HG02798 (cell line): ENCODE measurements at regions not wholly inside any gene's neighbourhood (a gene's known extent, or its start where the extent isn't known, plus 50 kb on each side); places are given as distances from the start of the nearest gene placed in this dataset.
A peak's percentile ranks its signal among the peaks of the same experiment; 100 is the strongest.
"Not testable (repeated sequence)": the region's sequence is repeated elsewhere in the genome, so short reads cannot be mapped to it uniquely, and the experiment has no call there.

Source experiments
- ATAC-seq: cut with Tn5 transposase; IDR thresholded peaks from one replicate; pipeline ENCODE4 v1.9.1; 2021; ENCODE audit warnings: mild to moderate bottlenecking; ENCODE audit not compliant: unreplicated experiment, poor library complexity

DNA sequence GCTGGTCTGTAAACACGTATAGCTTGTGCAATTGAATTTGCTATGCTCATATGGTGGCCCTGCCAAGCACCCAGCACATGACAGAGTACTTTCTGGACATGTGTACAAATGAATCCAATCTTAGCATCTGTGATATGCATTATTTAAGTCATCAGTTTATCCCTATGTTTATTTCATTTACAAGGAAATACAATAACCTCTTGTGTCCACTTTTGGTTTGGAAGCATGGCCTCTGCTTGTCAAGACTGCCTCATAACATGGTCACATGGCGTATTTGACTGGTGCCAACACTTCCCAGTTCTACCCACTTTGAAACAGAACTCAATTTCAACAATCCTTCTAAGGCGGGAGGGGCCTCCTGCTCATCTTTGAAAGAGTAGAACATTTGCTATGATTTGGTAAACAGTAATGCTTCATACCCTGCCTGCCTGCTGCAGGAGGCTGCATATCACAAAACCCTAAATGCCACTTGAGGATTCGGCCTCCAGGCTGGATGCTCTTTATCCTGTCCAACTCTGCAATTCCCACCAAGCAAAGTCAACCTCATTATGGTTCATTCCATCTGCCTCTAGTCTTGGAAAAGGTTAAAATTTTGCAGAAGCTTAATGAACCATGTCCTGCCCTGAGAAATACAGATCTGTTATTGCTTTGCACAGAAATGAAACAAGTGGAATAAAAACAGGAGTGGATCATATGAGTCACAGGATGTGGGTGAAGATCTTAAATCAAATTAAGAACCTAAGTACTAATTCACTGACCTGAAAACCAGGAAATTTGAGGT, 151.3 kb downstream of the CYSLTR2 start:
- no peak for ATAC-seq

DNA sequence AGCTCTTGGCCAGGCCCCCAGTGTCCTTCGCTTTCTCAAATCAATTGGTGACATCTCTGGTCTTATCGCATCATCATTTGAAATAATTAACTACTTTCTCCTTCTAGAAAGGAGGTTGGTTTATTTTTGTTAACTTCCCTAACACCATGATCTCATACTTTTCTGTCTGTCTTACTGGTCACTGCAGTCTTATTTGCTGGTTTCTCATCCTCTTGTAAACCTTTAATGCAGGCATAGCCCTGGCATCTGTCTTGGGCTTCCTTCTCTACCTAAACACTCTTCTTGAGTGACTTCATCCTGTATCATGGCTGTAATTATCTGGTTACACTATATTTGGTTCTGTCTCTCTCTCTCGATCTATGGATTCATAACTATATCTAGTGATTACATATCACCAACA, 152.8 kb downstream of the CYSLTR2 start:
- no peak for ATAC-seq

DNA sequence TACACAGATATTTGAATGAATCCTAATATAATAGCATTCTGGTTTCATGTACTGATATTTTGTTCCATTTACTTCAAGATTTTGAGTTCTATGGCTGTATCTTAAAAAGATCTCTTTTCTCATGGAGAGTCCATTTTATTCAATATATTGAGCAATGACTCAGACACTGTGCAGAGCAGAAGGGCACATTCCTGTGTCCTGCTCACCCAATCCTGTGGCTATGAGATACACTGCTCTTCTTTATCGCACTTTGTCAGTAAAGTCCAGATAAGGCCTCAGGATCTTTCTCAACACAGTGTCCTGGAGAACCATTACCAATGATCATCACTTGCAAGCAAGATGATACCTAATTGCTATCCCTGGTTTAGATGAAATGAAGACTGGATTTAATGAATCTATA, 155.0 kb downstream of the CYSLTR2 start:
- no peak for ATAC-seq

DNA sequence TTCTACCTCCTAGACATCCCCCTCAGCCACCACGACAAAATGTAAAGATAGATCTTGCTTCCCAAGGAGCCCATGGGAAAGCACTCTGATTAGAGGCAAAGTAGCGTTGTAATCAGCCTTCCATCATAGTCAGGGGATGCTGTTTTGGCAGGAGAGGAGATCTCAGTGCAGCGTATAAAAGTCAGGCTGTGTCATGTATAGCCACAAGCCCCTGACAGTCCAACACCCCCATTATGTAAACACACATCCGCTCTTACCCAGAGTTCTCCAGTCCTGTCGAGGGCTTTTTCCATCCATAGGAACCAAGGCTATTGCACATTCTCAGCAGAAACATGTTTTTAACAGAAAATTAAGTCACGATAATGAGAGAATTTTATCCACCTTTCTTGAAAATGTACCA, 156.3 kb downstream of the CYSLTR2 start:
- no peak for ATAC-seq

DNA sequence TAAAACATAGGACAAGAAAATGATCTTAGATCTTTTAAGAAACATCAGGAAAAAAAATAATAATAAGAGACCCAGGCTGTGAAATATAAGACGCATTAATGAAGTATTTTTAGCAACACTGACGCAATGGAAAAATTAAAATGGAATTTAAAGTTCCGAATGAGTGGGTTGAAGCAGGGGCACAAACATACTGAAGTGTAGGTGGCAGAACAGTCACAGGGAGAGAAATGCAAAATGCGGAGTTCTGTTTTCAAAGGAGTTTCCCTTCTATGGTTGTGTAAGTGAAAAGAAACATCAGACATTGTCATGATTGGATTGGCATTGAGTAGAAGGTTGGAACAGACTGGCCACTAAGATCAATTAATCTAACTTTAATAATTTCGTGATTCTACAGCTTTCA, 159.8 kb downstream of the CYSLTR2 start:
- no peak for ATAC-seq

DNA sequence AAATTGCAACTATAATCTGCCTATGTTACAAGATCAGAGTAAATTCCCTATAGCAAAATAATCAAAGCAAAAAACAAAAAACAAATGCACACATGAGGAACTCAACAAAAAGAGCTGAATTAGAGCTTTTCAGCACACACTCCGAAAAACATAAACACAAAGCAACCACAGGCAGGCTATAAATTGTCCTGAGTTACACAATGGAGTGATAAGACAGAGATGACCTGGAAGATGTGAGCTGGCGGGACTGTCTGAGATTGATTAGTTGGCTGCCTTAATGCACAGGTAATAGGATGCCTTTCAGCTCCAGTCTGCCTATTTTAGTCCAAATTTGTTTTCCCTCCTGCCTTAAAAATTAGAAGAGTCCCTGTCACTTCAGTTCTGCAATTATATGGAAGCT, 159.0 kb upstream of the FNDC3A start:
- ATAC-seq: no peak

DNA sequence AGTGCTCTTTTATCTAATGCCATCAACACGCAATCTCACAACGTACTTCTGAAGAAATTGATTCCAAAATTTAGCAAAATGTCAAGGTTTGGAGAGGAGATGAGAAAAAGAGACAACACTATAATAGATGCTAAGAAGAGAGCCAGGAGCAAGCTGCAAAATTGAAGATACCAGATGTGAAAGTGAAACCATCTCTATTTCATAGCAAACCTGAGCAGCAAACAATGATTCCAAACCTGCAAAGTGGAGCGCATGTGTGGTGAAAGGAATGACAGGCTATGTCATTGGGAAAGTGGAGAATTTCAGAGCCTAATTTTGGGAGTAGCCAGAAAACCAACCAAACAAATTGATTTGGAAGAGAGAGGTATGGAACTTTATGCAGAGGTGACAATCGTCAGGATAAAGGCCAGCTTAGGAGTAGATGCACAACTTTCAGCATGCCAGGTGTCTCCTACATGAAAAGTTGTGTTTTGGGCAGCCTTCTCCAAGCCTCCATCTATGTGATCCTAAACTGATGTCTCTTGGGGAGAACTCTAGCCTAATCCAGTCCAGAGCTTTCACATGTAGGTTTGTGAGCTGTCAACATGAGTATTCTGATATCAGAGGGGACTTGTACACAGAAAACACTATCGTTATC, 158.4 kb upstream of the FNDC3A start:
- ATAC-seq: no peak

DNA sequence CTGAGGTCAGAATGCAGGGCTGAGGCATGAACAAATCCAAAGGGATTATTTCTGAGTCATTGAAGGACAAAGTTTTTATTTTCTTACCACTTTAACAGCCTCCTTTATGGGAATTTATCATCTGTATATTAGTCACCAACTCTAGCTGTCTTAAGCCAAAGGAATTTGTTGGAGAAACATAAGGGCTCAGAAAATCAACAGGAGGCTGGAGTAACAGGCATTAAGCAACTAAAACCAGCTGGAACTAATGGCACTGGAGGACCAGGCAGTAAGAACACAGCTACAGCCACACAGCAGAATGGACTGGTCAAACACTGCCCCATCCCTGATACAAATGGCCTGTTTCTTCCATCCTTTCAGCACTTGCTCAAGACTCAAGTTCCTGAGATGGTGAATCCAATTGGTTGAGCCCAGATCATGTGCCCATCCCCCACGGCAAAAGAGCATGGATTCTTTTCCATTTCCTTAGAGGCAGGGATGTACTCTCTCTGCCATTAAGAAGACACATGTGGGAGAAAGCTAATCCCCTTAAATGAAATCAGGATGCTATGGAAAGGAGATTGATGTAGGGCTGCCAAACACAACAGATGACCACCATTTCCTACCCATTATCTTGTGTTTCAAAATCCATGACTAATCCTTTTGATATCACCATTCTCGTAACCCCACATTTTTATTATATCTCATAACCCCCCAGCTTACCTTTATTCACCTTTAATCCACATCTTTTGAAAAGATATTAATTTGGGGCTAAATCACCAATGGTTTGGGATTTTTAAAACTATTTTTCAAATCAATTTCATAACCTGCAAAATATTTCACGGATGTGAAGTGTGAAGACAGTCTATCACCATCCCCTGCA, 157.0 kb upstream of the FNDC3A start:
- ATAC-seq: no peak

DNA sequence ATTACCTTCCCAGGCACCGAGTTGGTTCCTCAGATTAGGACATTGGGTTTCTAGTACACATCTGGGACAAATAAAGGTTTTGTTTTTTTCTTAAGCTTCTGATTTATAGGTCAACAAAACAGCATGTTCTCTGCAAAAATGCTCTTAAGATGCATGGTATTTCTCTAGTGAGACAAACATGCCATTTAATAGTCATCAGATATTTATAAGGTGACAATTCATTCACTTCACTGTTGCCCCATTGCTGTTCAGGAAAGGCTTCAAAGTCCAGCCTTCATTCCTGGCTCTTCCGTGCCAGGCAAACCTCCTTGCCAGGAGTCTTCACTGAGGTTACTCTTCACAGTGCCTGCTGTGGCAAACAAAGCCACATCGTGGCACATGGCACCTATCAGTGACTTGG, 156.3 kb upstream of the FNDC3A start:
- ATAC-seq: no peak

DNA sequence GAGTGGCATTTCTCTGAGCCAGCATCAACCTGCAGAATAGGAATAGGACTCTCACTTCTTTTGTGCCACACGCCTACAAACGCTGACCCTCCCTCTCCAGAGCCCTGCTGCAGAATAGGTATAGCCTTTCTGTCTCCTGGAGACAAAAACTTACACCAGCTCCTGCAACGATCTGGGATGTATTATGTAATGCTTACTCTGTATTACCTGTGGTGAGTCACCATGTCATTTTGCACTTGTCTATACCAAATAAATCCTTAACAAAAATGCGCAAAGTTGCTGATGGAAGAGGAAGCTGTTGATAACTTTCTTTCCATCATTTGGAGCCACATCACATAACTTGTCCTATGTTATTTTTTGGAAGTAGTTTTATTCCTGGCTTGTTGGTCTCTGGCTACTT, 155.8 kb upstream of the FNDC3A start:
- no peak for ATAC-seq

DNA sequence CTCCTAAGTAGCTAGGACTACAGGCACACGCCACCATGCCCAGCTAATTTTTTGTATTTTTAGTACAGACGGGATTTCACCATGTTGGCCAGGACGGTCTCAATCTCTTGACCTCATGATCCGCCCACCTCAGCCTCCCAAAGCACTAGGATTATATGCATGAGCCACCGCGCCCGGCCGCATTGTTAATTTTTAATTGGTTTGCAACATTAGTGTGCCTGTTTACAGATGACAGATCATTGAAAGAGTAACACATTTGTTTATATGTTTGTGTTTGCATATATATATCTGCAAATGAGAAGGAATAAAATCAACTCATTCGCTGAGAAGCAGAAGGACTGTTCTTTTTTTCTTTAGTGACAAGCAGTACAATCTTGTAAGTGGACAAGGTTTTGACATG, 152.2 kb upstream of the FNDC3A start:
- not testable (repeated sequence) for ATAC-seq

DNA sequence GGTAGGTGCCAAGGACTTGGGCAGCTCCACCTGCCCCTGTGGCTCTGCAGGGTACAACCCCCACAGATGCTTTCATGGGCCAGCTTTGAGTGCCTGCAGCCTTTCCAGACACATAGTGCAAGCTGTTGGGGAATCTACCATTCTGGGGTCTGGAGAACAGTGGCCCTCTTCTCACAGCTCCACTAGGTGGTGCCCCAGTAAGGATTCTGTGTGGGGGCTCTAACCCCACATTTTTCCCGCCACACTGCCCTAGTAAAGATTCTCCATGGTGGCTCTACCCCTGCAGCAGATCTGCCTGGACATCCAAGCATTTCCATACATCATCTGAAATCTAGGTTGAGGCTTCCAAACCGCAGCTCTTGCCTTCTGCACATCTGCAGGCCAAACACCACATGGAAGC, 149.7 kb upstream of the FNDC3A start:
- no peak for ATAC-seq

DNA sequence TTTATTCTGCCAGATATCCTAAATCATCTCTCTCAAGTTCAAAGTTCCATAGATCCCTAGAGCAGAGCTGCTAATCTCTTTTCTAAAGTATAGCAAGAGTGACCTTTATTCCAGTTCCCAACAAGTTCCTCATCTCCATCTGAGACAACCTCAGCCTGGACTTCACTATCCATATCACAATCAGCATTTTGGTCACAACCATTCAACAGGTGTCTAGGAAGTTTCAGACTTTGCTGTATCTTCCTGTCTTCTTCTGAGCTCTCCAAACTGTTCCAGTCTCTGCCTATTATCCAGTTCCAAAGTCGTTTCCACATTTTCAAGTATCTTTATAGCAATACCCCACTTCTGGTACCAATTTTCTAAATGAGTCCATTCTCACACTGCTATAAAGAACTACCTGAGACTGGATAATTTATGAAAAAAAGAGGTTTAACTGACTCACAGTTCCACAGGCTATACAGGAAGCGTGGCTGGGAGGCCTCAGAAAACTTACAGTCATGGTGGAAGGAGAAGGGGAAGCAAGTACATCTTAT, 148.7 kb upstream of the FNDC3A start:
- ATAC-seq: not testable (repeated sequence)

DNA sequence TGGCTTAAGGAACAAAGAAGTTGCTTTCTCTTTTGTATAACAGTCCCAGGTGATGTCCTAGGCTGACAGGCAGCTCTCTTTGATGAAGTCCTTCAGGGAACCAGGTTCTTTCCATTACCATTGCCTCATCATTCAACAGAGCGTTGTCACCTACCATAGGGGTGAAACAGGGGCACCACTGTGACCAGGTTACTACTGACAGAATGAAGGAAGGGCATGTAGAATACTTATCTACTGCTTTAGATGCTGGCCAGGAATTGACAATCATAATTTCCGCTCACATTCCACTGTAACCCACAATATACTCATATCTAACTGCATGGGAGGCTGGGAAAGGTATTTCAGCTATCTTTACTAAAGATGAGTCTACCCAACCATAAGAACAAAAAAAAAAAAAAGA, 148.0 kb upstream of the FNDC3A start:
- no peak for ATAC-seq

DNA sequence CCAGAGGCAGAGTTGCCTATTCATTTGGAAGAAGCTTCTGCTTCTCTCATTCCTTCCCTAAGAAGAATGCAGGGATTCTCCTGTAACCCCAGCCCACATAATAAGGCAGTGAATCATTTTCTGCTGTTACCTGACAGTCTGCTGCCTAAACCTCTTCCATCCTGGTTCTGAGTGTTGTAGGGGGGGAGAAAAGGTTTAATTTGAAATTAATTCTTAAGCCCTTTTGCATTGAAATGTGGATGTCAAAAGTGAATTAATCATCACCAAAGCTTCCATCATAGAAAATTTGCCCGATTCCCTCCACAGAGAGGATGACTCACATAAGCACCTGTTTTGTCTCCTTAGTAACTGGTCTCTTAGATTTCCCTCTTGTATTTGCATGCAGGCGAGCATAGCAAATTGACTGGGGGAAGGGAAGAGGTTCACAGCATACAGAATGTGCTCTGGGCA, 146.7 kb upstream of the FNDC3A start:
- ATAC-seq: peak; percentile 73

DNA sequence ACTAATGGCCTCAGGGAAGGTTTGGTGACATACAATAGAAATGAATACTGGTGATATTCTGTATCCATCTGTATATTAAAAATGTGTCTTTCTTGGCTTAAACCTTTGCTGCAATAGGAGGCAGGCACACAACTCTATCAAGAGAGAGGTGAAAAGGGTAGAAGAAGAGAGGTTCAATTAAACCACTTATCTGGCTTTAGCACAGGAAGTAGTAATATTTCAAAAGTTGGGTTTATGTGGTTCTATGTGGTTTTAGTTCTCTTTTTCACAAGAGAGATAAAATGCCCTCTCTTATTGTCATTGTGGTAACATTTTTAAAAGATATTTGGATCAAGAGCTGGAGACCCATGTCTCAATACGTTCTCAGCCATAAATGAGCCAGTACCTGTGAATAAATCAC, 146.2 kb upstream of the FNDC3A start:
- peak; percentile 45 for ATAC-seq

DNA sequence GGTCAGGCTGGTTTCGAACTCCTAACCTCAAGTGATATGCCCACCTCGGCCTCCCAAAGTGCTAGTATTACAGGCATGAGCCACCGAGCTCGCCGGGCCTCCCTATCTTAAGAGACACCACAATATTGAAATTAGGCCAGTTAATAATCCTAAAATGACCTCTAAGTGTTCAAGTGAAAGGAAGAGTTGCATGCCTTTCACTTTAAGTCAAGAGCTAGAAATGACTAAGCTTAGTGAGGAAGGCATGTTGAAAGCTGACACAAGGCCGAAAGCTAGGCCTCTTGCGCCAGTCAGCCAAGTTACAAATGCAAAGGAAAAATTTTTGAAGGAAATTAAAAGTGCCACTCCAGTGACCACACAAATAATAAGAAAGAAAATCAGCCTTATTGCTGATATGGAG, 144.5 kb upstream of the FNDC3A start:
- peak; percentile 38 for ATAC-seq

DNA sequence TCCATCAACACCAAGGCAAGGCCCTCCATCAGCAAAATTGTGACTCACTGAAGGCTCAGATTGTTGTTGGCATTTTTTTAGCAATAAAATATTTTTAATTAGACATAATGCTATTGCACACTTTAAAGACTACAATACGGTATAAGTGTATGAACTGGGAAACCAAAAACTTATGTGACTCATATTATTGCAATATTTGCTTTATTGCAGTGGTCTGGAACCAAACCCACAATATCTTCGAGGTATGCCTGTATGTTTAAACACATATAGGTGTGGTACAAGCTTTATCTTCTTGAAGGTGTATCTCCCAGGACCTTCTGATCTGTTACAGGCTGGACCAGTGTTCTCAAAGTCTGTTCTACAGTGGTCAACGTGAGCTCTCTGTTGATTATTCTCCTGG, 142.3 kb upstream of the FNDC3A start:
- ATAC-seq: no peak

DNA sequence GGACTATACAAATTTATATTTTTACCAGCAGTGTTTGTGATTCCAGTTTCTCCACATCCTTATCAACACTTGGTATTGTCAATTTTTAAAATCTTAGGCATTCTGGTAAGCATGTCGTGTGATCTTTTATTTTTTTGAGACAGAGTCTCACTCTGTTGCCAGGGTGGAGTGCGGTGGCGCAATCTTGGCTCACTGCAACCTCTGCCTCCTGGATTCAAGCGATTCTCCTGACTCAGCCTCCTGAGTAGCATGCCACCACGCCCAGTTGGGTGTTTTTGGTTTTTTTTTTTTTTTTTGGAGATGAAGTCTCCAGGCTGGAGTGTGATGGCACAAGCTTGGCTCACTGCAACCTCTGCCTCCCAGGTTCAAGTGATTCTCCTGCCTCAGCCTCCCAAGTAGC, 140.4 kb upstream of the FNDC3A start:
- not testable (repeated sequence) for ATAC-seq

DNA sequence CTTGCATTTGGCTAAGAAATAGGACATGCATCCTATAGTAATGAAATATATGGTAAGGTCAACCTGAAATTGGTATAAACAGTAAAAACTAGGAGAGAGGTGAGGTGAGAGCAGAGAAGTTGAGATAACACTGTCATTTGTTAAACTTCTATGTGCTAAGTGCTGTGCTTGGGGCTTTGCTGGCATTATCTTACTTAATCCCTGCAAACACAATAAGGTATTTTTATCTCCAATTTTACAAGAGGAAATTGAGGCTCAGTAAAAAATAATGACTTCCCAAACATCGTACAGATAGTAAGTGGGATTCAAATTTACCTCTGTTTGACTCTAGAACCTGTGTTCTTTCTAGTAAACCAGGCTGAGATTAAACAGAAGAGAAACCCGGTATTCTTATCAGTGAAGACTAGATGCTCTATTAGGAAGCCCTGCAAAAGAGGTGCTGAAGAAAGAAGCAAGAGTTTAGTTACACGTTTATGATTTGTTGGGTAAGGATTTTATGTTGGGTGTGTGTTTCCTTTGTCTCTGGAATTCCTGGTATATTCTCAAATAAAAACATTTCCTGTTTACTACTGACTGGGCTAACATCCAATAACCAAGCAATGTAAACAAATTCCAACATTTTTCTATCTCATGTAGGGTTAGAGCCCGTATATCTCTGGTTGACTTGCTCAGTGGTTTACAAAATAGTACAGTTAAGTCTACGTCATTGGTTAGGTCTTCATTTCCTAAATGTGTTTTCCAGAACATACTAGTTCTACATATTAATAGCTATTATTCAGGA, 137.3 kb upstream of the FNDC3A start:
- no peak for ATAC-seq
